Stomach (tissue), 8 donors: ENCODE measurements at regions not wholly inside any gene's neighbourhood (a gene's known extent, or its start where the extent isn't known, plus 50 kb on each side); places are given as distances from the start of the nearest gene placed in this dataset.

Experiments used
- DNase-seq, 2 donors: peaks; one replicate each; pipeline versions ENCODE4 v3.0.0 to v3.0.0-alpha.2; 2013 to 2019
- H3K27ac ChIP-seq, 5 donors: fragments of 200-600 bp in 4 of 5; sonication (generic) in 4 of 5; one replicate each; pipeline ENCODE4 v1.5.1; 2013 to 2019; ENCODE audit warnings: mild to moderate bottlenecking in 1 of 5, moderate library complexity in 1 of 5
- H3K27me3 ChIP-seq, 3 donors: fragments of 200-600 bp; sonication (generic); one replicate each; pipeline ENCODE4 v1.5.1; 2017 to 2019; ENCODE audit warnings: mixed run types in 1 of 3
- H3K36me3 ChIP-seq, 4 donors: fragments of 200-600 bp; sonication (generic); 1 replicate in 3 of 4; 2 replicates in 1 of 4; pipeline ENCODE4 v1.5.1; 2016 to 2019
- H3K4me1 ChIP-seq, 4 donors: fragments of 200-600 bp; sonication (generic); one replicate each; pipeline ENCODE4 v1.5.1; 2016 to 2019
- H3K4me3 ChIP-seq, 4 donors: fragments of 200-600 bp; sonication (generic) in 3 of 4; one replicate each; pipeline ENCODE4 v1.5.1; 2016 to 2019; ENCODE audit warnings: mild to moderate bottlenecking in 1 of 4
- H3K9me3 ChIP-seq, 4 donors: fragments of 200-600 bp; sonication (generic); one replicate each; pipeline ENCODE4 v1.5.1; 2016 to 2019
- EP300 ChIP-seq: sonication (generic); formaldehyde crosslinking; IDR thresholded peaks from one replicate; pipeline ENCODE4 v1.6.1; 2017; ENCODE audit warnings: antibody characterized with exemption
- POLR2A ChIP-seq, 4 donors: fragments of 450-650 bp; IDR thresholded peaks; one replicate each; pipeline ENCODE4 v1.6.1; 2016; ENCODE audit warnings: antibody characterized with exemption in 4 of 4, control low read depth in 2 of 4, mild to moderate bottlenecking in 1 of 4, moderate library complexity in 1 of 4
- POLR2AphosphoS5 ChIP-seq, 3 donors: sonication (generic); formaldehyde crosslinking; IDR thresholded peaks; one replicate each; pipeline ENCODE4 v1.6.1; 2016; ENCODE audit warnings: antibody characterized with exemption in 3 of 3
- WGBS, 5 donors: extraction: QIAGEN DNeasy Blood & Tissue Kit in 3 of 5; methylation state at CpG; one replicate each; pipeline versions ENCODE4 v1.1.5 to v1.1.7; 2013 to 2018; 5-methylcytosine and 5-hydroxymethylcytosine counted together
- intact Hi-C: fragments of 100-400 bp; cut with DNase I; formaldehyde crosslinking; loops from one replicate; pipeline ENCODE4 v1.15.1; 2023; ENCODE audit warnings: low total_unique reads
- TF ChIP-seq, protein P1 (sequence below), 7 experiments: fragments of 450-650 bp in 4 of 7; fragments of 200-600 bp in 3 of 7; sonication (generic) in 3 of 7; IDR thresholded peaks; one replicate each; pipeline ENCODE4 v1.5.1; 2016 to 2019; ENCODE audit warnings: antibody characterized with exemption in 7 of 7, control low read depth in 2 of 7, mild to moderate bottlenecking in 1 of 7
- donor health status: healthy with polysubstance abuse.
- donor health status: Bipolar disorder and iron deficiency.
- donor health status: healthy.

DNA sequence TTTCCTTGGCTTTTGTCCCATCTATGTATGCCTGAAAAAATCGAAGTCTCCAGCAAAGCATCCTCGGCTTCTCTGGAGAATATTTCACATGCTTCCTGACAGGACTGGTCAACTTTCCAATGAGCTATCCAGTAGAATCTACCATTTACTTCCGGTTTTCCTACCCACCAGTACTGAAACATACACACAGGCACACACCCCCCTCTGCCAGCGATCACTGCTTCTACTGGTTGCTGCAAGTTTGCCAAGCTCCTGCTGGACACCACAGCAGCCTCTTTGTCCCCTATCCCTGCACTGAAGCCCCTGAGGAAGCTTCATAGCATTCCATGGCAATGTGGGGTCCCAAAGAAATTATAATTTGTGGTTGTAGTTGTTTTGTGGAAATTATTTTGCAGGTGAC is 536.8 kb downstream of the MATN1 start:
- no peak overlapping the region for H3K27ac ChIP-seq
- H3K4me3 ChIP-seq = no peak overlapping the region
- H3K4me1 ChIP-seq = peaks cover 0 to 7% (median 1%) of the 10 kb centered on the region in 4 donors
- no peak for DNase-seq
- H3K9me3 ChIP-seq = no peaks in the 10 kb centered on the region
- H3K36me3 ChIP-seq = no peaks in the 10 kb centered on the region
- H3K27me3 ChIP-seq = peaks cover 0 to 34% (median 0%) of the 10 kb centered on the region in 3 donors
- intact Hi-C loops = no loop called here
- WGBS, 5 donors = 31 to 77% (median 61%) methylated on average over 4 of the region's 4 CpGs
- TF ChIP-seq EP300 (no peak), POLR2A (IDR thresholded peaks at IDR 0.05) (no peak), POLR2AphosphoS5 (IDR thresholded peaks at IDR 0.05) (no peak)
- TF ChIP-seq, protein P1, sequence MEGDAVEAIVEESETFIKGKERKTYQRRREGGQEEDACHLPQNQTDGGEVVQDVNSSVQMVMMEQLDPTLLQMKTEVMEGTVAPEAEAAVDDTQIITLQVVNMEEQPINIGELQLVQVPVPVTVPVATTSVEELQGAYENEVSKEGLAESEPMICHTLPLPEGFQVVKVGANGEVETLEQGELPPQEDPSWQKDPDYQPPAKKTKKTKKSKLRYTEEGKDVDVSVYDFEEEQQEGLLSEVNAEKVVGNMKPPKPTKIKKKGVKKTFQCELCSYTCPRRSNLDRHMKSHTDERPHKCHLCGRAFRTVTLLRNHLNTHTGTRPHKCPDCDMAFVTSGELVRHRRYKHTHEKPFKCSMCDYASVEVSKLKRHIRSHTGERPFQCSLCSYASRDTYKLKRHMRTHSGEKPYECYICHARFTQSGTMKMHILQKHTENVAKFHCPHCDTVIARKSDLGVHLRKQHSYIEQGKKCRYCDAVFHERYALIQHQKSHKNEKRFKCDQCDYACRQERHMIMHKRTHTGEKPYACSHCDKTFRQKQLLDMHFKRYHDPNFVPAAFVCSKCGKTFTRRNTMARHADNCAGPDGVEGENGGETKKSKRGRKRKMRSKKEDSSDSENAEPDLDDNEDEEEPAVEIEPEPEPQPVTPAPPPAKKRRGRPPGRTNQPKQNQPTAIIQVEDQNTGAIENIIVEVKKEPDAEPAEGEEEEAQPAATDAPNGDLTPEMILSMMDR (IDR thresholded peaks at IDR 0.05) = no peak

DNA sequence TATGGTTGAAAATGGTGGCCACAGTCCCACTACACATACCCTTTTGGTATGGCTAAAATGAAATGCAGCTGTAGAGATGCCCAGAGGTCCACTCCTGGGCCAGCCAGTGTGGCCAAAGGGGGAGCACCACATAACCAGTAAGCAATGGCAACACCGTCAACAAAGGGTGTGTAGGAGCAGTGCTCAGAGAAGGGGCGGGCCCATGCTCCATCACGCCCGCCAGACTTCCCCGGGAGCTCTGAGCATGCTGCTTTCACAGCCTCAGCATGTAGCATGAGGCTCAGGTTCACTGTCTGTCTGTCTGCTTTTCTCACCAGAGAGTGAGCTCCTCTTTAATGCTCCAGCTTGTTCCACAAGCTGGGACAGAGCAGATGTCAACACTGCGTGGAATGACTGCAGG is 537.6 kb downstream of the MATN1 start:
- DNase-seq = no peak
- H3K4me1 ChIP-seq = peaks cover 0 to 4% (median under 1%) of the 10 kb centered on the region in 4 donors
- no peak overlapping the region for H3K27ac ChIP-seq
- no peaks in the 10 kb centered on the region for H3K9me3 ChIP-seq
- intact Hi-C loops = no loop called here
- H3K4me3 ChIP-seq = no peak overlapping the region
- no peak for TF ChIP-seq POLR2A (IDR thresholded peaks at IDR 0.05)
- no peak for TF ChIP-seq POLR2AphosphoS5 (IDR thresholded peaks at IDR 0.05)
- TF ChIP-seq, protein P1 (IDR thresholded peaks at IDR 0.05) = no peak
- TF ChIP-seq EP300 = no peak
- peaks cover 0 to 34% (median 0%) of the 10 kb centered on the region in 3 donors for H3K27me3 ChIP-seq
- H3K36me3 ChIP-seq = no peaks in the 10 kb centered on the region
- WGBS, 5 donors = 22 to 64% (median 34%) methylated on average over 6 of the region's 6 CpGs

DNA sequence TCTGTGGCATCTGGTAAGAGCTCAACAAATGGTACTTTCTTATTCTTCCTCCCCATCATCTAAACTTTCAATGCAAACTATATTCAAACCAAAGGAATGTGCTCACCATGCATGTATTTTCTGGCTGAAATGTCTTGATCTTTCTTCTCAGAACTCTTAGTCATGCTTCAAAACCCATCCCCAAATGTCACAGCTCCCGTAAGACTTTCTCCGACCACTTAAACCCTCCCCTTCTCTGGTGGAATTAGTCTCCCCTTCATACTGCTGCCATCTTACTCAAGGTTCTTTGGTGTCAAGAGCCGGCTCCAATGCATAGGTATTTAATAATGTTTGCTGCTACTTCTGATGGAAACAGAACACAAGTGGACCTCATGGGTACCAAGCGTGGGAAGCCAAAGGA is 538.1 kb downstream of the MATN1 start:
- WGBS, 5 donors = 88 to 95% (median 93%) methylated on average over 4 of the region's 4 CpGs
- intact Hi-C loops = no loop called here
- no peak overlapping the region for H3K27ac ChIP-seq
- no peaks in the 10 kb centered on the region for H3K9me3 ChIP-seq
- no peak overlapping the region for H3K4me3 ChIP-seq
- TF ChIP-seq, protein P1 (IDR thresholded peaks at IDR 0.05) = no peak
- TF ChIP-seq POLR2AphosphoS5 (IDR thresholded peaks at IDR 0.05) = no peak
- TF ChIP-seq POLR2A (IDR thresholded peaks at IDR 0.05) = no peak
- no peak for TF ChIP-seq EP300
- peaks cover 0 to 34% (median 0%) of the 10 kb centered on the region in 3 donors for H3K27me3 ChIP-seq
- no peaks in the 10 kb centered on the region for H3K36me3 ChIP-seq
- H3K4me1 ChIP-seq = no peaks in the 10 kb centered on the region
- DNase-seq = no peak

DNA sequence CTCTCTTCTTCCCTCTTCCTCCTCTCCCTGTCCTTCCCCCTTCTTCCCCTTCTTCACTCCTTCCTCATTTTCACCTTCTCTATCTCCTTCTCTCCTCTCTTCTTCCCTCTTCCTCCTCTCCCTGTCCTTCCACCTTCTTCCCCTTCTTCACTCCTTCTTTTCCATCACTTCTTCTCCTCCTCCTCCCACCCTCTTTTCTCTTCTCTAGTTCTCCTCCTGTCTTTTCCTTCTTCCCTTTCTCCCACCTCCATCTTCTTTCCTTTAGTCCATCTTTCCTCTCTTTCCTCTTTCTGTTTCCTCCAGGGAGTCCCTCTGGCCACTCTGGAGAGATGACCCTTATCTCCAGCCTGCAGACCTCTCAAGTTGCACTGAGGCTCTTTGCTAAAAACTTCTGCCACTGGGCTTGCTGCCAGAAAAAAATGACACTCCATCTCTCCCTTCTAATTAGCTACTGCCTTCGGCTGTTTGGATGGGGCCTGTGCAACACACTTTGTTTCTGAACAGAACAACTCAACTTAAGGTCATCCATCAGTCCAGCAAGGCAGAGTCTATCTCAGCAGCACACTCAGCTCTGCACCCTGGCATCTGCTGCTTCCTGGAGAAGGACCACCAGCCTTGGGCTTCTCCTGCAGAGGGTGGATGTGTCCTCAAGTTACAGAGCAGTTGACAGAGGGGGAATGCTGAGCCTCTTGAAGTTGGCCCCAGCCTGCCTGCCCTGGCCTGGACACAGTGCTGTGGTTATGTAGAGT is 538.8 kb downstream of the MATN1 start:
- H3K27ac ChIP-seq = no peak overlapping the region
- H3K9me3 ChIP-seq = no peaks in the 10 kb centered on the region
- no peak overlapping the region for H3K4me3 ChIP-seq
- TF ChIP-seq, protein P1 (IDR thresholded peaks at IDR 0.05) = no peak
- intact Hi-C loops = no loop called here
- H3K4me1 ChIP-seq = no peaks in the 10 kb centered on the region
- no peak for DNase-seq
- H3K36me3 ChIP-seq = no peaks in the 10 kb centered on the region
- 46 to 76% (median 50%) methylated on average over 1 of the region's 1 CpG for WGBS, 5 donors
- H3K27me3 ChIP-seq = peaks cover 0 to 34% (median 0%) of the 10 kb centered on the region in 3 donors
